ENCODE measurements at regions not wholly inside any gene's neighbourhood (a gene's known extent, or its start where the extent isn't known, plus 50 kb on each side); places are given as distances from the start of the nearest gene placed in this dataset.

- no peaks in the 10 kb centered on the region for H3K36me3 ChIP-seq
- no peaks in the 10 kb centered on the region for H3K9me3 ChIP-seq
- no peak for DNase-seq
- WGBS, 2 donors: 47 to 60% methylated on average over 3 of the region's 3 CpGs
- H3K27me3 ChIP-seq: no peaks in the 10 kb centered on the region
- no peak for TF ChIP-seq POLR2A (IDR thresholded peaks at IDR 0.05)
- TF ChIP-seq CTCF (IDR thresholded peaks at IDR 0.05): no peak
- no peak overlapping the region for H3K27ac ChIP-seq
- H3K4me3 ChIP-seq: no peak overlapping the region
- intact Hi-C loops (cut with DNase I): no loop called here
- peaks cover 0 to 24% (median 0%) of the 10 kb centered on the region in 3 donors for H3K4me1 ChIP-seq
Observed at GRCh38 chr3:8256441-8257071, 245.1 kb upstream of the LMCD1 start.

GRCh38 chr3:8261018-8261417, 240.6 kb upstream of the LMCD1 start:
- TF ChIP-seq POLR2A (IDR thresholded peaks at IDR 0.05) (no peak), CTCF (IDR thresholded peaks at IDR 0.05) (no peak)
- intact Hi-C loops (cut with DNase I): no loop called here
- no peaks in the 10 kb centered on the region for H3K9me3 ChIP-seq
- 66 to 91% methylated on average over 2 of the region's 2 CpGs for WGBS, 2 donors
- no peak overlapping the region for H3K4me3 ChIP-seq
- H3K27me3 ChIP-seq: no peaks in the 10 kb centered on the region
- no peak overlapping the region for H3K27ac ChIP-seq
- peaks cover 0 to 10% (median 0%) of the 10 kb centered on the region in 3 donors for H3K4me1 ChIP-seq
- DNase-seq: no peak
- no peaks in the 10 kb centered on the region for H3K36me3 ChIP-seq

- Histone ChIP-seq H3K4me1 (no peaks in the 10 kb centered on the region), H3K9me3 (no peaks in the 10 kb centered on the region), H3K36me3 (no peaks in the 10 kb centered on the region), H3K27me3 (no peaks in the 10 kb centered on the region), H3K27ac (no peak overlapping the region), H3K4me3 (no peak overlapping the region)
- WGBS, 2 donors: 56 to 58% methylated on average over 1 of the region's 1 CpG
- TF ChIP-seq POLR2A (IDR thresholded peaks at IDR 0.05) (no peak), CTCF (IDR thresholded peaks at IDR 0.05) (no peak)
- intact Hi-C loops (cut with DNase I): no loop called here
- no peak for DNase-seq
Observed at GRCh38 chr3:8266730-8267131, 234.9 kb upstream of the LMCD1 start.

GRCh38 chr3:8273479-8273878, 228.1 kb upstream of the LMCD1 start:
- Histone ChIP-seq H3K9me3 (no peaks in the 10 kb centered on the region), H3K27me3 (no peaks in the 10 kb centered on the region), H3K4me1 (no peaks in the 10 kb centered on the region), H3K36me3 (no peaks in the 10 kb centered on the region), H3K27ac (no peak overlapping the region), H3K4me3 (no peak overlapping the region)
- WGBS, 2 donors: 84 to 87% methylated on average over 5 of the region's 5 CpGs
- TF ChIP-seq POLR2A (IDR thresholded peaks at IDR 0.05): no peak
- TF ChIP-seq CTCF (IDR thresholded peaks at IDR 0.05): no peak
- intact Hi-C loops (cut with DNase I): no loop called here
- no peak for DNase-seq

GRCh38 chr3:8276056-8276455, 225.6 kb upstream of the LMCD1 start:
- H3K36me3 ChIP-seq: no peaks in the 10 kb centered on the region
- no peak for DNase-seq
- WGBS, 2 donors: 81 to 90% methylated on average over 3 of the region's 3 CpGs
- no peaks in the 10 kb centered on the region for H3K9me3 ChIP-seq
- intact Hi-C loops (cut with DNase I): no loop called here
- H3K27ac ChIP-seq: no peak overlapping the region
- TF ChIP-seq POLR2A (IDR thresholded peaks at IDR 0.05) (no peak), CTCF (IDR thresholded peaks at IDR 0.05) (no peak)
- no peak overlapping the region for H3K4me3 ChIP-seq
- H3K27me3 ChIP-seq: no peaks in the 10 kb centered on the region
- no peaks in the 10 kb centered on the region for H3K4me1 ChIP-seq
